ENCODE measurements at regions not wholly inside any gene's neighbourhood (a gene's known extent, or its start where the extent isn't known, plus 50 kb on each side); places are given as distances from the start of the nearest gene placed in this dataset.
A peak's percentile ranks its signal among the peaks of the same experiment; 100 is the strongest.

DNA sequence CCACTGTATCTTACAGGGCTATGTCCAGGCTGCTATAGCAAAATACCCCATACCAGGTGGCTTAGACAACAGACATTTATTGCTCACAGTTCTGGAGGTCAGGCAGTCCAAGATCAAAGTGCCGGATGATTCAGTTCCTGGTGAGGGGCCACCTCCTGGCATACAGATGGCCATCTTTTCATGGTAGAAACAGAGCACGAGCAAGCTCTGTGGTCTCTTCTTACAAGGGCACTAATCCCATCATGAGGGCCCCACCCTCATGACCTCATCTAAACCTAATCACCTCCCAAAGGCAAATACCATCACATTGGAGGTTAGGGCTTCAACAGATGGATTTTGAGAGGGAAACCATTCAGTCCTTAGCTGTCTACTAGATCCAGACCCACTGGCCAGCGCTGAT, 117.4 kb upstream of the NECTIN1 start:
- DNase-seq: no peak

DNA sequence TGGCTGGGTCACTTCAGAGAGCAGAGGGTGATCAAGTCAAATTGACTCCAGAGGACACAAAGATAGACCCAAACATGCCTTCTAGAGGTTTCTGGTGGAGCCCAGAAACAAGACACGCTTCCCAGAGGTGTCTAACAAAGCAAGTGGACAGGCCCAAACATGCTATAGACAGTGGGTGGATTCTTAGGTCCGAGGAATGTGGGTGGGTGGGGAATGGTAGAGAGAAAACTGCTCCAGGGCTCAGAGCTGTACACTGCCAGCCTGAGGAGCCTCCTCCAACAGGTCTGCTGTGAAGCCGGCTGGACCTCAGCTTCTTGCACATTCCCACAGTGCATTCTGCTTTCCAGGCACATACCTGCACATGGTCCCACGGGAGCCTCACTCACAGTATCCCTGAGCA, 116.8 kb upstream of the NECTIN1 start:
- no peak for DNase-seq

DNA sequence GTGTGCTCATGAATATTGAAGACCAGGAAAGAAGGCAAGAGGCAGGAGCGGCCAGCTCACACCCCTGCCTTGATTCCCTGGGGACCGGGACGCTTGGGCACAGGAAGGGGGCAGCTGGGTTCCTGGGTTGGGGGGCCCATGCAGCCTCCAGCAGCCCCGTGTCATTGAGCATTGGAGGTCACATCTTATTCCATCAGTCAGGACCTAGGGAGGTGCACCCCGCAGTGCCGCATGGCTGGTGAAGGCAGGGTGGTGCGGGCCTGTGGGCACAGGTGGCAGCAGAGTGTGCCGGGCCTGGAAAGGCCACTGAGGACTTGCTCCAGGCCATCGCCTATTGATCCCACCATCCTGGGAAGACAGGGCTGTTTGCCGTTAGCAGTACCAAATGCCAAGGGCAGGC, 116.3 kb upstream of the NECTIN1 start:
- DNase-seq: no peak

DNA sequence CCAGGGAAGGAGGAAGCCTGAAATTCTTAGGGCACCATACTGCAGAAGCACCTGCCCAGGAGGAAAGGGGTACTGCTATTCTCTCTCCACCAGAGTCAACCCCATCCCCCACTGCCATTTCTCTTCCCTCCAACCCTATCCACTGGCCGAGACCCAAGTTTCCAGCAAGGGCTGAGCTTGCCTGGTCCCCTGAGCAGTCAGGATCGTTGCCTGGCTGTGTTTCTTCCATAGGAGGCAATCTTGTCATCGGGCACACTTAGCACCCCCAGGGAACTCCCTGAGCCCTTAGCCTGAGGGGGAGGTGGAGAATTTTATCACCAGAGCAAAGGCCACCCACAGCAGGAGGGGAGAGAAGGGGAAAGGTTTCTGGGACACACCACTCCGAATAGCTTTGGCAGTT, 115.8 kb upstream of the NECTIN1 start:
- no peak for DNase-seq

DNA sequence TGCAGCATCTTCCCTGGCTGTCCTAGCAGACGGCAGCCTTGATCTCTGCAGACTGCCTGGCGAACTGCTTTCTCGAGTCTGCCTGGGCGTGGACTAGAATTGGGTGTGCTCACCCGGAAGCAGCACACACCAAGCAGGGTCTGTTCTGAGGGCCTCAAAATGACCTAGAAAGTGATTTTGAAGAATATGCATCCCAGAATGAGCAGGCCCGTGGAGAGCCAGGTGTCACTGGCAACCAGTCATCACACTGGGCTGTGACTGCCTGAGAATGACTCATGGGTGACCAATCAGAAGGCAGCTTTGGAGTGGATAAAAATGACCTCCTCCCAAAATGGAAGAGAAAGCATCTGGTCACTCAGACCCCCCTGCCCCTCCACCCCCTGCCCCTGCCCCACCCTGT, 114.9 kb upstream of the NECTIN1 start:
- no peak for DNase-seq

DNA sequence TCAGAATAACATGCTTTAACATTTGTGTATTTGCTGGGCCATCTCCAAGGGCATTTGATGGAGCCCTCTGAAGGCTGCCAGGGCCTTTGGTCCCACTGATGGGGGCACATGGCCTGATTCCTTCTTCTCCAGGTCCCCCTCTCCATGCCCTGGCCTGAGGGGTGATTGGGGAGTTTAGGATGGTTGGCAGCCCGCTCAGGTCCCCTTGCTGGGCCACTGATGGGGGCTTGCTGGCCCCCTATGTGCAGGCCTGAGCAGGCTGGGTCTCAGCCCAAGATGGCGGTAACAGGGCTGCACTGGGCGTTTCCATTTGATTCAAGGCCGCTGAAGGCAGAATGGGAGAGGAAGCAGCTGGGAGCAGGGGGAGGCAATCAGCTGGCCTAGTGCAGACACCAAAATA, 113.7 kb upstream of the NECTIN1 start:
- DNase-seq: no peak

DNA sequence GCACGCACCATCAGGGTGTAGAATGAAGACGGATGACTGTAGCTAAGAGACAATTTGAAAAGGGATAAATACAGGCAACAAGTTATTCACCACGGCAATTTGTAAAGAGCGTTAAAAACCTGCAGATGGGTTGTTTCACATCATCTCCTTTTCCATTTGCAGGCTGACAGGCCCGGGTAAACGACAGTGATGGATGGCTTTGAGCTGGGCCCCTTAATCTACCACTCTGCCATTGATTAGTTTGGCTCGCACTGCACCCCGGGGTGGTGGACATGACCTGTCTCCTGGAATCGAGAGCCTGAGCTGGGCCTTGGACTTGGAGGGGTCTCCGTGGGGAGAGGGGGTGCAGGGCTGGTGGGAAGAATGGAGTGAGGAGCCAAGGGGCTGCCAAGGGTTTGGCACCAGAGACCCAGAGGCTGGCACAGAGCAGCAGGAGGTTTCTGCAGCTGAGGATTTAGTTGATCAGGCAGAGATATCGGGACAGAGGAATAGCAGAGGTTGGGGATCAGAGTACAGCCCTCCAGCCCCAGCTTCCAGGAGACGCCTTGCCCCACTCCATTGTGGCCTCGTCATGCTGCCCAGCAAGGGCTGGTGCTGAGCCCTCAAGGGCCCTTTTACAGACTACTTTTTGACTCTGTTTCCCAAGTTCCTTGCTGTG, 110.6 kb upstream of the NECTIN1 start:
- DNase-seq: no peak

DNA sequence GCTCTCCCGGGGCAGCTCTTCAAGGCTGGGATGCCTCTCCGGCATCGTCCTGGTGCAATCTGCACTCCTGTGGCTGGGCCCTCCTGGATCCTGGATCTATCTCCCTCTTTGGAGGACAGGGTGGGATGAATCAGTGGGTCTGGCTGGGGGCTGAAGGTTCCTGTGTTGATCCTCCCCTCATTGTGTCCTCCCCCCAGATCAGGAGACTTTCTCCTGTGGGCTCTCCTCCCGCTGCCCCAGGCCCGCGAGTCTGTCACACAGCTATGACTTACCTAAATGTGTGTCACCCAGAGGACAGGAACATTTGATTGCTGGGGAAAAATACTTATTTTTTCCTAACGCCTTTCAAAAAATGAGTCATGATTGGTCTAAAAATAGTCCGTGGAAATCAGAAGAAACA, 106.8 kb upstream of the NECTIN1 start:
- DNase-seq: no peak

DNA sequence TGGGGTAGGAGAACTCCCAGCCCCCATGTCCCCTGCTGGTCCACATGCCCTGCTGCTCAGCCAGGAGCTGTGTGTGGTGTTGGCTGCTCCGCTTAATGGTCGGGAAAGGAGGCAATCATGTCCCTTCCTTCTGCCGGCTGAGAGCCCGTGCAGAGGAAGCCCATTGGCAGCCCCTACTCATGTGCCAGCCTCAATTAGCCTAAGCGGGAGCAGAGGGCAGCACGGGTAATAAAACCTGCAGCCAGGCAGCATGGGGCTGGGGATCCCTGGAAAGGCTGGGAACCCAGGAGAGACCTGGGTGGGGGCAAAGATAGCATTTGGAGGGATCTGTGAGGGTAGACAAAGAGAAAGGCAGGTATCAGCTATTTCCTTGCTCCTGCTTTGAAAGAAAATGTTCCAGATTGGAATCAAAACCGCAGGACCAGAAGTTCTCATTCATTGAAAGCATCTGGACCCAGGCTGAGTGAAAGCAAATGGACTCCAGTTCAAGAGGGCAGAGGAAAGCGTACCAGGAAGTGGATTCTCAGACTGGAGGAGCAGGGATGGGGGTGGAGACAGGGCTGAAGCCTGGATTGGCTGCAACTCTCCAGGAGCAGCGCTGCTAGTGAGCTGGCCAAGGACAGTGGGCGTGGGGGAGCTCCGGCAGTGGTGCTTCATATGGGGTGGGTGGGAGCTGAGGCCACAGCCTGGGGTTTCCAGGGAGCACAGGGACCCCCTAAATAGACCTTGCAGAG, 103.4 kb upstream of the NECTIN1 start:
- peak; percentile 31 for DNase-seq

DNA sequence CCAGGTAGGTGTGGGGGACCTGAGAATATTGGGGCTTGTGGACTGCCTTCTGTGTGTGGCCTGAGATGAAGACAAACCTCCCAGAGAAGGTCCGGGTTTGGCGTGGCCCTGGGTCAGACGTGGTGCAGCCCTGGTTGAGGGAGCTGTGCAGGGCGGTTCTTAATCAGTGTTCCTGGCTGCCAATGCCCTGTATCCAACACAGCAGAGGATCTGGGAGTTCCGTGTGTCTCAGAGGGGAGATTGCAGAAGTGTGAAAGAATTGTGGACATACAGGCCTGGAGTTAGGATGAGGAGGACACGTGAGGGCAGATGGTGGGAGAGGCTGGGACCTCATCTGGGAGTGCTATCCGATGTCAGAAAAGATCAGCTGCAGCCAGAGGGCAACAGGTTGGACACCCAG, 102.0 kb upstream of the NECTIN1 start:
- DNase-seq: no peak

DNA sequence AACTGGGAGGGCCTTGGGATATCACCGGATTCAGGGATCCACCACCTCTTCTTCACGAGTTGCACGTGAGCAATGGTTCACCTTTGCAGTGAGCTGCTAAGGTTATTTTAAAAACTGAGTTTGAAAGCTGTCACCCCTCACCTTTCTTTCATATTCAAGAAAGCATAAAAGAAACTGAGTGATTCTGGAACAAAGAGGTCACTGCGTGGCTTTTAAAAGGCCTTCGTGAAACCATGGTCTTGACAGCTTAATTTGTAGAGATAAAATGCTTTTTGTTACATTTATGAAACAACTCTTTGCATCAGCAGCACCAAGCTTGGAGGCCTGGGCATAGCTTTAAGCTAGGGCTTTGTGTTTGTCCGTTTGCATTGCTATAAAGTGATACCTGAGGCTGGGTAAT, 101.4 kb upstream of the NECTIN1 start:
- DNase-seq: no peak

DNA sequence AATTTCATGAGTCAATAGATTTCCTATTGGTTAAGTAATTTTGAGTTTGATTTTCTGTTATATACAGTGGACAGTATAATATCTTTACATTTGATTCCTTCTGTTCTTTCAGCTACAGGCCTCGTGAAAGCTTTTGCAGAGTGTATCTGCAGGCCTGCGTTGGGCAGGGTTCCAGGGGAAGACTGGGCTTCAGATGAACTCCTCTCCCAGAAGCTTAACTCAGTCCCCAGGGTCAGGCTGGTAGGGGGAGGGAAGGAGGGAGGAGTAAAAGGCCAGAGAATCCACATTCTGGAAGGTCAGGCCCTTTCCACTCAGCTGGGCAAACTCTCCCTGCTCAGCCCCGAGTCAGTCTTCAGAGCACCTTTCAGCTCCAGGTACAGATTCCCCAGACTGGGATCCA, 100.4 kb upstream of the NECTIN1 start:
- no peak for DNase-seq

DNA sequence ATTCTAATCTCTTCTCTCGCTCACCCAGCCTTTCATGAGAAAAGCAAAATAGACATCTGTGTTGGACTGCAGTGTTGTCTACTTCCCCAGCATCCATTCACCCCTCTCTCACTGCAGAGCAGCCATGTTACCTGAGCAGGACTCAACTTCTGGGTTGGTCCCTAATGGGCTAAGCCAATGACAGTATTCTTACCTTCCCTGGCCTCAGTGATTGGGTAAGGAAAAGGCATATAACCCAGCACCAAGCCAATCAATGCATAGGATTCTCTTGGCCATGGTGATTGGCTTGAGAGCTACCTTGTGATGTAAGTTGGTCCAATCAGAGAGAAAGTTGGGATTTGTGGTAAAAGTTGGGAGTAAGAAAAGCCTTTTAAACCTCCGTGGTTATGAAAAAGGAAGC, 99.8 kb upstream of the NECTIN1 start:
- DNase-seq: no peak

DNA sequence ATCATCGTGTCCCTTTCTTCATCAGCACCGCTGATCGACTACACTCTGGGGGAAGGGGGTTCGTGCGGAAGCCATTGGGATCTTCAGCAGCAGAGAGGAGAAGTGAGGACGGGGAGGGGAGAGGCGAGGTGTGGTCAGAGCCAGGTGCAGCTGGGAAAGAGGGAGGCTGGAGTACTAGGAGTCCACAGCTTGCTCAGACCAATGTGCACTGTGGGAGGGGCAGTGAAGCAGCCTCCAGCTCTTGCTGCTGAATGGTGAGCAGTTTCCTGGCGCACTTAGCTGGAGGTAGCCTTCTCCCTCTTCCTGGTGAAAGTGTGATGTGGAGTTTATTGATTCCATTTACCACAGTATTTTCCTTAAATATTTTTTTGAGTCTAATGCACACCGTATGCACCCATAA, 99.0 kb upstream of the NECTIN1 start:
- no peak for DNase-seq

DNA sequence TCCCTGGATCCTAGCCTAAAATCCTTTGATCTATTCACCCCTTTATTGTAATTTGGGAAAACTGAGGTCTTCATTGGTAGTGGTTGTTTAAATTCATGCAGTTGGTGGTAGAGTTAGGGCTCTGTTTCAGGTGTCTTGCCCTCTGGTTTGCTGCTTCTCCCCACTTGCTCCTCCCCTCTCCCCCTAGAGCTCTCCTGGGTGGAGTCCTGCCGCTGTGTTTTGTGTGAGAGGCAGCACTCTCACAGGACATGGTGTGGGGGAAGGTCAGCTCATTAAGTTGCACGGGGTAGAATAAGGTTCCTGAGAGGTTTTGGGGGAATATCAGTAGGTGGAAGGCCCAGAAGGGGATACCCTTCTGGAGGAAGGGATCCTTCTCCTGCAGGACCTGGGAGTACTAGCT, 98.1 kb upstream of the NECTIN1 start:
- no peak for DNase-seq

DNA sequence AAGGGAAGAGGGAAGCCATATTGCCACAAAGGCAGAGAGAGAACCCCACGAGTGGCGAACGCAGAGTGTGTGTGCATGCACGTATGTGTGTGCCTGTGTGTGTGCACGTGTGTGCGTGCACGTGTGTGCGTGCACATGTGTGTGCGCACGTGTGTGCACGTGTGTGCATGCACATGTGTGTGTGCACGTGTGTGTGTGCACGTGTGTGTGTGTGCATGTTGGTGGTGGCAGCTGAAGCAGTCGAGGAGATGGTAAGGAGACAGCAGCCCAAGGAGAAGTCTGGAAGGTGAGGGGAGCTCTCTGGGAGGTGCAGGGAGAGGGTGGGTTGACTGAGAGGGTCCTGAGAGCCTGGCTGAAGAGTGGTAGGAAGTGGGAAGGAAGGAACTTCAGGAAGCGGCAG, 94.1 kb upstream of the NECTIN1 start:
- no peak for DNase-seq

DNA sequence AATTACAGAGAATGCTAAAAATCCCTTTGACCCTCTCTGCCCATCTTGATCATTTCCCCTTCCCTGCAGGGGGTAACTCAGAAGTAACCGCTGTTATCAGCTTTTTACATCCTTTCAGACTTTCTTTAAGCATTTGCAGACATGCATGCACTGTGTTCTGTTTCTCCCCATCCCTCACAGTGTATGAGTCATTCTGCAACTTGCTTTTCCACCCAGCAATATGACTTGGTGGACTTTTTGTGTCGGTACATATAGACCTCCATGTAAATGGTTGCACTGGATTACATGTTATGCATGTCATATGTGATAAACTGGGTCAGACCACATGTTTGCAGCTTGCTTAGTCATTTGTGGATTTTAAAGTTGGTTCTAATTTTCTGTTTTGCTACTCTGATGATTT, 87.7 kb upstream of the NECTIN1 start:
- no peak for DNase-seq

DNA sequence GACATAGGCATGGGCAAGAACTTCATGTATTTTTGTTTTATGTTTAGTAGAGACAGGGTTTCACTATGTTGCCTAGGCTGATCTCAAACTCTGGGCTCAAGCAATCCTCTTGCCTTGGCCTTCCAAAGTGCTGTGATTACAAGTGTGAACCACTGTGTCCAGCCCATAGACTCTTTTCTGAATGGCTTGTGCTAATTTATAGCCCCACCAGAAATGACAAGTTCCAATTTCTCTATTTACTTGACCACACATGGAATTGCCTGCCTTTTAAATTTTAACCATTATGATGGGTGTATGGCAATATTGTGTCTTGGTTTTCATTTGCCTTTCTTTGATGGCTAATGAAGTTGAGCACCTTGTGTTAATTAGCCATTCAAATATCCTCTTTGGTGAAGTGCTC, 85.8 kb upstream of the NECTIN1 start:
- no peak for DNase-seq

DNA sequence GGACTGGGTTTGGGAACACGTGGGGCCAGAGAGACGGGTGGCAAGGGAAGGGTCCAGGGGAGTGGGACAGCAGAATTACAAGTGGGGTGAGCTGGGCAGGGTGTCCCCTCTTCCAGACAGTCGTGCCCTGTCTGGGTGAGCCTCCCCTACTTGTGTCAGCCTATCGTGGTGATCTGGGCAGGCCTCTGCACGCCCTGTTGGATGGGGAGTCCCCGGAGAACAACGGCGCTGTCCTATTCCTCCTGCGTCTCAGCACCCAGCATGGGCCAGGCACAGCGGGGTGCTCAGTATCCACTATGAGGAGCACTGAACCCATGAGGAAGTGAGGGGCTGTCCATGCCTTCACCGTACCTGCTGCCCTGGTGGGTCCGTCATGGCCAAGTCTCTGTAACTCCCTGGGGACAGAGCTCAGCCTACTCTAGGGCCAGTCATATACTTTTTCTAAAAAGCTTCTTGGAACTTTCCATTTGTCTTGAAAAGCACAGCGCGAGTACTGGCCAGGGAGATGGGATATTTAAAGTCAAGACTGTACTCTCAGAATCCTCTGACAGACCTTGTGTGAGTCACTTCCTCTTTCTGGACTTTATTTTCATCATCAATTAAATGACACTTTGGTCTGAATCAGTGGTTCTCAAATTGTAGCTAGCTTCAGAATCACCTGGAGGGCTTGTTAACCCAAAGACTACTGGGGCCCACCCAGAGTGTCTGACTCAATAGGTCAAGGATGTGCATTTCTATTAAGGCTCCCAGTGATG, 81.7 kb upstream of the NECTIN1 start:
- no peak for DNase-seq

DNA sequence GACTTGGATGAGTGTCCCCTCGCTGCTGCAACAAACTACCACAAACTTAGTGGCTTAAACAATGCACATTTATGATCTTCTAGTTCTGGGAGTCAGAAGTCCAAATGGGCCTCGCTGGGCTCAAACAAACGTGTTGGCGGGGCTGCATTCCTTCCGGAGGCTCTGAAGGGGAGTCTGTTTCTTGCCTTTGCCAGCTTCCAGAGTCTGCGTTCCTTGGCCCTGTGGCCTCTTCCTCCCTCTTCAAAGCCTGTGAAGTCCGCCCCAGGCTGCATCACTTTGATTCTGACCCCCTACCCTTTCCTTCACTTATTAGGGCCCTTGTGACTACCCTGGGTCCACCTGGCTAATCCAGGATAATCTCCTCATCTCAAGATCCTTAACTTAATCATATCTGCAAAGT, 80.3 kb upstream of the NECTIN1 start:
- DNase-seq: no peak

DNA sequence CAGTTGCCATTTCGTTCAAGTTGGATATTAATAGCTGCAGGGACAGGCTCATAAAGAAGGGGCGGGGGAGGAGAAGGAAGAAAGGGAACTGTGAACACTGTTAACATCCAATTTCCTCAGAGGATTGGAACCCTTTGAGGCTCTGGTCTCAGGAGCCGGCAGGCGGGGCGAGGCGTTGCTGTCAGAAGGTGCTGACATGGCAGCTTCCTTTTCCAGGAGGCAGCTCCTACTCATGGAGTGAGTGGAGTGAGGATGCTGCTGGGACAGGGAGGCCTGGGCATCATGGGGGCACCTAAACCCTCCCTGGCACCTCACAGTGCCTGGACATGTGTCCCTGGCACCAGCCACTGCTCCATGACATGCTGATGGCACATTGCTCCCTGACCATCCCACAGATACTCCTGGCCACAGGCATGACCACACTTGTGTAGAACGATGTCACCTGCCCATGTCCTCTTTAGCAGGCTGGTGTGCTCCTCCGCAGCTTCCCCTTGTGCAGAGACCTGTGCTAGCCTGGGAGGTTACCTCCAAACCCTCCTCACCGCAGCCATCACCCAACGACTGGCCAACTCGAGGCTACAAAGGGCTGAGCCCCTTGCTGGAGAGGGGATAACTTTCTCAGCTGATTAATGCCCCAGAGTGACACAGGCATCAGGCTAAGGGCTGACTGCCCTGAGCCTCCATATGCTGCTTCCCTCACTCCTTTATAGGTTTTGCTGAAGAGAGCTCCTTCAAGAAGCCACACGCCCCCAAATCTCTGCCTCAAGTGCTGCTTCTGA, 79.6 kb upstream of the NECTIN1 start:
- DNase-seq: no peak

DNA sequence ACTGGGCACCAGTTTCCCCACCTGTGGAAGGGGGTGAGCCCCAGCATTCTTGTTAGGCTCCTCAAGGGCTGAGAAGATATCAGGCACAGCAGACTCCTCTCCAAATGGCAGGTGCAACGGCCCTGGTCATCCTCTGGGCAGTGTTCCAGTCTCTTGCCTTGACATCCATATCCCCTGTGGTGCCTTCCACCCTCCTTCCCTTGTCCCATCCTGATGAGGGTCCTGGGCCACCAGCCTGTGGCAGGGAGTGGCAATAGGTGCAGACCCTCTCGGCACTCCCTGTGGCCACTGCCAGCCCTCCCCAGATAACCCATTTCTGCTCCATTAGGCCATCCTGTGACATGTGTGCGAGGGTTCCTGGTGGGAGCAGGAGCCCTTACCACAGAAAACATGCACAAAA, 78.8 kb upstream of the NECTIN1 start:
- DNase-seq: no peak

DNA sequence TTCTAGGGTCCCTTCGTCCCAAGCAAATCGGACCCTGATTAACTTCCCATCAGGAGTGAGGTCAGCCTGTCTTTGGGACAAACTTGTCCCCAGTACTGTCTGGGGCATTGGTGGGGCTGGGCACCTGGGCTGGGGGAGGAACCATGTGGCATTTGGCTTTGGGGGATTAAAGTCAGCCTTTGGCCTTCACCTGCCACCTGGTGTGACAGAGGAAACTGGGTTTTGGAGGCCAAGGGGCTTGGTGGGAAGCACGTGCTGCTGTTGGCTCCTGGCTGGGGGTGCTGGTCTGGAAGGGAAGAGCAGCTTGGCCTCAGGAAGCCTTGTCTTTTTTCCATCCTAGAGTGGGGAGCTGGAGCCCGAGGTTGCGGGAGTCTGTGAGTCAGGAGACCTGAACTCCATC, 78.4 kb upstream of the NECTIN1 start:
- no peak for DNase-seq

Data from EL (cell line).